Posterior vena cava (tissue), 2 donors: ENCODE measurements at regions not wholly inside any gene's neighbourhood (a gene's known extent, or its start where the extent isn't known, plus 50 kb on each side); places are given as distances from the start of the nearest gene placed in this dataset.

Experiments
- DNase-seq: peaks from one replicate; pipeline ENCODE4 v3.0.0-alpha.2; 2020; ENCODE audit warnings: low spot score
- intact Hi-C, 2 donors: fragments of 100-400 bp; cut with DNase I; formaldehyde crosslinking; loops; one replicate each; pipeline versions ENCODE4 v1.14.1 to v1.14.2; 2022 to 2023
- donor health status: DM: yes; HTN: yes; CAD: no.
- donor health status: DM: yes; HTN: yes; CAD: no.

DNA sequence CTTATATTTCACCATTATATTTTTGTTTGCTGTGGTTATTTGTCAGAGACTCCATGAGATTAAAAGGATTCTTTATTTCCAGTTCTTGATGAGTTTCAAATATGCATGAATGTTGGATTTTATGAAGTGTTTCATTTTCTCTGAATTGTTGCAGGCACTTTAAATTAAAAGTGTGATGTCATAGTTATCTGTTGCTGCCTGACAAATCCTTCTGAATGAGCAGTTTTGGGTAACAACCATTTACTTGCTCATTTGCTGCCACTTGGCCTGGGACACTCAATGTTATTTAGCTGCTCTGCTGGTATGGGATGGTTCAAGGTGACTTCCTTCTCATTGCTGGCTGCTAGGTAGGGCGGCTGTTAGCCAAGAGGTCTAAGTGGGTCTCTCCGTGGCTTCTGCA lies 173.5 kb downstream of the LPIN1 start:
- intact Hi-C loops: no loop called here

GRCh38 chr2:11920993-11921583 lies 174.7 kb downstream of the LPIN1 start:
- intact Hi-C loops: no loop called here

More for the DNA sequence above, 173.5 kb downstream of the LPIN1 start:
- DNase-seq: no peak

GRCh38 chr2:11922294-11922693 lies 175.9 kb downstream of the LPIN1 start:
- no peak for DNase-seq
- intact Hi-C loops: no loop called here

More at GRCh38 chr2:11920993-11921583, 174.7 kb downstream of the LPIN1 start:
- no peak for DNase-seq

DNA sequence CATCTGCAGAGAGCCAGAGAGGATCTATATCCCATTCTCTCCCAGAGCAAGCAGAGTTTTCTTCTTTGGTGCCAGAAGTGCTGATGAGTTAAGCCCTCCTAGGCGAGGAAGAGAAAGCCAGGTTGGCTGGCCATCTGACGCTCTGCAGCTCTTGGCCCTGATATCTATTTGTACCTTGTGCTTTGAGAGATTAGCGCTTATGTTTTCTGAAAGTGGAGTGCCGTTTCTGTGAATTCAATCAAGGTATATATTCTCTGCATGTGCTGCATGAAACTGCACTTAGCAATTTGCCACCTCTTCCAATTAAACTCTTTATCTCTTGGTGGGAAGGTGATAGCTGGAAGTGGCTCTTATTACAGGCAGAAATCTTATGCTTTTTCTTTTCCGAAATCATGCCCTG lies 177.5 kb downstream of the LPIN1 start:
- intact Hi-C loops: no loop called here
- DNase-seq: no peak

DNA sequence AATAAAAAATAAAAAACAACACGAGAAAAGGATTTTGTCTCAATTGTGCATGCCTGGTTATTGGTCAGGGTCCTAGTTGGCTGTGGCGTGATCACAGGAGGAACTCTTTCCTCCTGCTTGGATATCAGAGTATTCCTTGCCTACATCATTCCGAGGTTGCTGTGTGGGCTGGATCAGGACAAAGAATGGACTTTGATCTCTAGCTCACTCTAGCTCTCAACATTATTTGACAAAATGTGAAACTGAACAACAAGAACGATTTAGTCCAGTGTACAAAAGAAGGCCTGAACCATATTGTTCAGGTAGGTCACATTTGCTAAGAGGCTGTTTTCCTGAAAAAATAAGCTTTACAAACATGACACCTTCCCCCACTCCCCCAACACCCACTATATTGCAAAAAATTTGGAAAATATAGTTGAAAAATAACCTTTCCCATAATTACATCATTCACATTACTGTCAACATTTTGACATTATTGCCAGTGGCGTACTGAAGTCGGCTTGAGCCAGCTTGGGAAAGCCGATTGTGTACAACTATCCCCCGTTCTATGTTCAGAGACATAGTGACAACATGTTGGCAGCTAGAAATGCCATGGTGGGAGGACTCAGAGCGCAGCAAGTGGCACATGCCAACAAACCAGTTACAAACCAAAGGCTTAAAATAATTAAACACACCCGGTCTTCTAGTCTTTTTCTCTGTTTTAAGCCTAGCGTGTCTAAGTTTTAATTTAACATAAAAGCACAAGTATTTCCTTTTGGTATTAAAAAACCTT lies 179.0 kb downstream of the LPIN1 start:
- intact Hi-C loops: no loop called here
- DNase-seq: no peak

- DNase-seq: no peak
- intact Hi-C loops: no loop called here
These were observed 183.9 kb downstream of the LPIN1 start for GRCh38 chr2:11930211-11930761.

DNA sequence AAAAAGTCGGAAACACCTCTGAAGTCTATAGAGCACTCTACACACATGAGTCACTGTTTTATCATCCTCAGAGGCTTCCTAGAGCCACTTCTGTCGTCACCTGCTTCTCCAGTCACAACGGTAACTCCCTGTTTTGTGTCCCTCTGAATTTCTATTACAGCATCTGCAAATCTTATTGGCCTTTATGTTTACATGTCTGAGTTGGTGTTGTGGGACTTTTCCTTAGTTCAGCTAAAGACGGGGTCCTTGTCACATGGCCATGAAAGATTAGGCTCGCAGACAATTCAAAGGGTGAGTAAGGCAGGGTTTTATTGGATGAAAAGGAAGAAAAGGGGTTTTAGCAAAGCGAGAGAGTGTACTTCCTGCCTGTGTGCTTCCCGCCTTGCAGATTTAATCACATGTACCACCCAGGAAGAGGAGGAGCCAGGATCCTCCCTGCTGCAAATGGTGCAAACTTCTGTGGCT lies 185.6 kb downstream of the LPIN1 start:
- intact Hi-C loops: no loop called here
- no peak for DNase-seq

DNA sequence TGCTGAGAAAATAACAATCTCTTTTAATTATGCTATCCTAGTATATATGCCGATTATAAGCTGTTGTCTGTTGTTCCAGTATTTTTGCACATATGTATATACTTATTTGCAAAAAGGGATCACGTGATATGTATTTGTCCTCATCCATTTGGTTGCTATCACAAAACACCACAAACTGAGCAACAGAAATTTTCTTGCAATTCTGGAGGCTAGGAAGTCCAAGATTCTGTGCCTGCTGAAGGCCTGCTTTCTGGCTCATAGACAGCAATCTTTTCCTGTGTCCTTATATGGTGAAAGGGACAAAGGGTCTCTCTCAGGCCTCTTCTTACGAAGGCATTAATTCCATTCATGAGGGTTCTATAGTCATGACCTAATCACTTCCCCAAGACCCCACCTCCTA lies 186.5 kb downstream of the LPIN1 start:
- no peak for DNase-seq
- intact Hi-C loops: no loop called here

DNA sequence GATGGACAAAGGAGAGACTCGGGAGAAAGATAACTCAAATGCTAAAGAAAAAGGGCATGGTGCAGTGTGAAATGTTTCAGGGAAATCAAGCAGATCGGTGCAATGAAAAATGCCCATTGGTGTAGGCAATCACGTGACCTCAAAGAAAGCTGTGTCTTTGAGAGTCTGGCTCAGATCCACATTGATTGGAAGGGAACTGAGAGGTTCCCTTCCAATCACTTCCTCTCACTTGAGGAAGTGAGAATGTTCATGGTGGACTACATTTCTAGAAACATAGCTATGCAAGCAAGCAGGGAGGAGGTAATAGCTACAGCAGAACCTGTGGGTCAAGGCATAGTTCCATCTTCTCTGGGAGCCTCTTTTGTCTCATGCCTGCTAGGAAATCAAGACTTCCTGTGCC lies 187.4 kb downstream of the LPIN1 start:
- DNase-seq: no peak
- intact Hi-C loops: no loop called here

DNA sequence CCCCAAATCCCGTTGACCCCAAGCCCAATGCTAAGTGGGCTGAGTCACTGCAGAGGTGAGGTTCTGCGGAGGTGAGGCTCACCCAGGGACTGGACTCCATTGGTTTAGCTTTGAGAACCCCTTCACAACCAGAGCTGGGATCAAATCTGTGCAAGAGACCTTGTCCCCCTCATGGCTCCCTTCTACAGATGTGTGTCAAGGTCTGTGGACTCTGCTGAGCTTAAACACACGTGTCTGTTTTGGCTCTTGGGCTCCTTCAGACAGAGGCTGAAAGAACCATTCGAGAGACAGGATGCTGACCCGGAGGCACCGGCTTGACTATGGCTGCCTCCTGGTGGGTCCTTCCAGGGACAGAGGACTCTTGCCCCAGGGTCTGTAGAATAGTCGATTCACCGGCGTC lies 190.3 kb downstream of the LPIN1 start:
- intact Hi-C loops: no loop called here

GRCh38 chr2:11938196-11938595 lies 191.8 kb downstream of the LPIN1 start:
- DNase-seq: no peak
- intact Hi-C loops: no loop called here

More for the DNA sequence above, 190.3 kb downstream of the LPIN1 start:
- no peak for DNase-seq

- intact Hi-C loops: no loop called here
- no peak for DNase-seq
These were observed 193.1 kb downstream of the LPIN1 start for GRCh38 chr2:11939523-11939922.

DNA sequence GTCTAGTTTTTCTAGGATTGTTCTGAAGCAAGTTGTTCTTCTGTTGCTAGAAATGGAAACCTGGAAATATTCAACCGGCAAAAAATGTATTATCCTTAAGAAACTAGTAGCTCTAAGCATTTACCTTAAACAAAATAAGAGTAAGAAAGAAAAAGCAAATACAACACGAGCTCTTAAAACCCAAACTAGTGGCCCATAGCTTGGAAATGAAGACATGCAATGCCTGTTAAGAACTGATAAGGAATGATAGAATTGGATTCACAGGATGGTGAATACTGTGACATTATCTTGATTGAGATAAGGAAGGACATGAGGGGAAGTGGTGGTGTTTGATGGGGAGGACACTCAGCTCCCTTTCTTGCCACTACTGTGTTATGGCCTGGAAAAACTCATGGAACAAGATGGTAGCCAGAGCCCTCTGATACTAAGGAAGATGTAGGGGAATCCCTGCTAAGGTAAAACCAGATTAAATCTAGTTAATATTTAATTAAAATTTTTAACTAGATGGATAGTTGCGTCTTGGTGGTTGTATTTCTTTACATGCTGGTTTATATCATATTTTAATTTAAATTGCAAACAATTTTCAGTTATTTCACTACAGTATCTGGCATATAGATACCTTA lies 193.8 kb downstream of the LPIN1 start:
- intact Hi-C loops: no loop called here
- no peak for DNase-seq

DNA sequence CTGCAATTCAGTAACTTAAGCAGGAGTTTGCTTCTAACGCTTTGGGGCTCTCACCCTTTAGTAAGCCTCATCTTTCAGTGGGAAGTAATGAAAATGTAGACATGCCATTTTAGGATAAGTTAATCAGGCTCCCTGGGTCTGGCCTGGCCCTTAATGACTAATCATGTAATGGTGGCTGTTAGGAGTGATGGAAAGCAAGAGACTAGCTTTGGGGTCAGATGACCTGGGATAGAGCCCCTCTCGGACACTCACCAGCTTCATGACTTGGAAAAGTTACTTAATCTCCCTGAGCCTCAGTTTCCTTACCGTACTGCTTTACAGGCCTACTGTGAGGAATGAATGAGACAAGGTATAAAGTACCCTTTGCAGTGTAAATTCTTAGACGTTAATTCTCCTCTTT lies 194.4 kb downstream of the LPIN1 start:
- intact Hi-C loops: no loop called here
- DNase-seq: no peak

DNA sequence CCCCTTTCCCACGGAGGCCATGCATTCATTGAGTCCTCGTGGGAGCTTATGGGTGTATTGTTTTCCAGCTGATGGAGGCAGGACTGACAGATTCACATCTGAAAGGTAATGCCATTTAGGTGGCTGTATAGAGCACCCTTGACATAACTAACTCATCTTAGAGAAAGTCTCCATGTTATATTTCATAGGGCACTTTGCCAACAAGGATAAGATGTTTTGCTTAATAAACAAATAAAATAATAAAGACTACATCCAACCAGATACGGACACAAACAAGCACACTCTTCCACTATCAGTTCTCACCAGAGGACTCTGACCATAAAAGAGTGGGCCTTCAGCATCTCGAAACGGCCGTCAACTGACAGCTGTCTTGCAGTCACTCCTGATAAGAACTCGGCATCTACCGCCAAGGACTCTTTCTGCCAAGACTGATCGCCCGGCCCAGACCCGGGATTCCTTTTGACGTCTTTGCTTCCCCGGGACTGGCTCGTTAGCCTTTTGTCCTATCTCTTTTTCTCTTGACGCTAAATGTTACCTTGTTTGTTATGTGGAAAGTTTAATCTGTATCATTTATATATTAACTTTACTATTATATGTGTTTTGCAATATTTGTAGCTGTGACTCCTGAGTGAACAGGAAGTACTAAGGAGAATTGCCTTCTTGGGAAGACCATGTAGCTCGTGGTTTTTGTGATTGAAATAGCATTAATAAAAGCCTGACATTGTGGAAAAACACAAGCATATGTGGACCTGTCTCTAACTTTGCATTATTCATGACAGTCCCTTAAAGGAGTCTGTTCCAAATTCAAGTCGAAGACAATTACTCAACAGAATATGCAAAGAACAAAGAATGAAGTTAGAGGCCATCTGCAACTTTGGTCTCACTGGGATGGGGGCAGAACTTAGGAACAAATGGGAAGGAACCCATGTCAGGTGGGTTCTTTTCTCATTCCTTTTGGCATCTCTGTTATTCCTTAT lies 195.1 kb downstream of the LPIN1 start:
- DNase-seq: no peak
- intact Hi-C loops: no loop called here

- intact Hi-C loops: no loop called here
- DNase-seq: no peak
These were observed 195.7 kb downstream of the LPIN1 start for GRCh38 chr2:11942178-11942569.

- no peak for DNase-seq
- intact Hi-C loops: no loop called here
These were observed 197.9 kb downstream of the LPIN1 start for GRCh38 chr2:11944311-11944710.

DNA sequence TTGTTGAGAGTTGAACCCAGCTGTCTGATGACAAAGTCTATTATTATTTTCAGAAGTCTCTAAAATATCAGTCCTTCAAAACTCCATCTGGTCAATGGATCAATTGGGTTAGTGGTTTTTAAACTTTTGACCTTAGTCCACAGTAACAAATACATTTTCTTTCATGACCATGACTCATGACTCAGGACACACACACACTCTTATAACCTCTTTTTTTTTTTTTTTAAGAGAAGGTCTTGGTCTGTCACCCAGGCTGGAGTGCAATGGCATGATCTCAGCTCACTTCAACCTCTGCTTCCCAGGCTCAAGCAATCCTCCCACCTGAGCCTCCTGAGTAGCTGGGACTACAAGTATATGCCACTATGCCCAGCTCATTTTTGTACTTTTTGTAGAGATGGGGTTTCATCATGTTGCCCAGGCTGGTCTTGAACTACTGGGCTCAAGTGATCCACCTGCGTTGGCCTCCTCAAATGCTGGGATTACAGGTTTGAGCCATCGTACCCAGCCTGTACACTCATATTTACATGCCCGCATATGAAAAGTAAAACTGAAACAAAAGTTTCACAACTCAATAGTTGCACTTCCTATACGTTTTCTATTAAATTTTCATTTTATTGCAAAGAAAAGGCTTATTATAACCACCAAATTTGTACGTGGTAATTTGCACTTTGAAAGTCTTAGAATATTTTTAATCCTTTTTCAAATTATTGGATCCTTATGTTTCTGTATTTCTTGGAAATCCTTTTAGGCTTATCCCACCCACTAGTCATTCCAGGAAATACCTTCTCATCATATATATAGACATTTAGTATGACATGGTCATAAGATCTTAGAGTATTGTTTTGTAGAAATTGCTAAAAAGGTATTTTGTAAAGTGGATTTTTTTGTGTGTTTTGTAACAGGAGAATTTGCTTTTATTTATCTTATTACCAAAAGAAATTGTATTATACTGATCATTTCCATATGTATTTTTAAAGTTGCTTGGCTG lies 199.0 kb downstream of the LPIN1 start:
- DNase-seq: no peak
- intact Hi-C loops: no loop called here
